IMR-90 (cell line): ENCODE measurements at regions not wholly inside any gene's neighbourhood (a gene's known extent, or its start where the extent isn't known, plus 50 kb on each side); places are given as distances from the start of the nearest gene placed in this dataset.

Experiments used
- ATAC-seq: fragments of 200-7000 bp; cut with Tn5 transposase; 2 replicates; pipeline ENCODE4 v1.9.1; 2020; ENCODE audit warnings: low read depth, mild to moderate bottlenecking, moderate library complexity
- BruUV-seq: library from RNA; stranded (reverse); fragments of 400-500 nt; replicated peaks from 2 replicates; lab custom pipeline; 2021; lab: Mats Ljungman, UMichigan
- CTCF ChIA-PET: fragments of 300-600 bp; formaldehyde crosslinking; extraction: SDS; loops from one replicate; lab custom pipeline; 2021; ENCODE audit warnings: antibody characterized with exemption; lab: Yijun Ruan, JAX
- POLR2A ChIA-PET: fragments of 300-600 bp; sonication (Branson Sonifier 250); formaldehyde crosslinking; loops from one replicate; lab custom pipeline; 2022; ENCODE audit warnings: antibody characterized with exemption; ENCODE audit not compliant: unreplicated experiment; lab: Charles Lee
- DNase-seq: peaks from one replicate; pipeline ENCODE4 v3.0.0; 2013
- H2AFZ ChIP-seq: replicated peaks from 2 replicates; pipeline ENCODE3; 2013; ENCODE audit warnings: low read length, mild to moderate bottlenecking; ENCODE audit not compliant: poor library complexity
- H2AK5ac ChIP-seq: 2 replicates; pipeline ENCODE4 v1.6.1; 2013; ENCODE audit warnings: low read depth, low read length, inconsistent platforms
- H2AK9ac ChIP-seq: replicated peaks from 2 replicates; pipeline ENCODE3; 2013; ENCODE audit warnings: mild to moderate bottlenecking, low read depth, low read length, moderate library complexity; ENCODE audit not compliant: poor library complexity
- H2BK120ac ChIP-seq: 2 replicates; pipeline ENCODE4 v1.6.1; 2013; ENCODE audit warnings: low read depth, low read length, inconsistent platforms
- H2BK15ac ChIP-seq: 3 replicates; pipeline ENCODE4 v1.6.1; 2013; ENCODE audit warnings: low read depth, low read length, inconsistent platforms
- H2BK20ac ChIP-seq: 2 replicates; pipeline ENCODE4 v1.6.1; 2013; ENCODE audit warnings: low read depth, mild to moderate bottlenecking, inconsistent platforms, low read length, moderate library complexity
- H2BK5ac ChIP-seq: 2 replicates; pipeline ENCODE4 v1.6.1; 2013; ENCODE audit warnings: mild to moderate bottlenecking, low read depth, low read length, inconsistent platforms; ENCODE audit not compliant: poor library complexity, severe bottlenecking
- H3K14ac ChIP-seq: replicated peaks from 2 replicates; pipeline ENCODE4 v1.6.1; 2013; ENCODE audit warnings: low read depth, low read length, inconsistent platforms
- H3K18ac ChIP-seq: 2 replicates; pipeline ENCODE4 v1.6.1; 2013; ENCODE audit warnings: low read depth, low read length, control low read depth
- H3K23ac ChIP-seq: 2 replicates; pipeline ENCODE4 v1.6.1; 2013; ENCODE audit warnings: low read depth, low read length, inconsistent platforms
- H3K27ac ChIP-seq: 2 replicates; pipeline ENCODE4 v1.5.1; 2013; ENCODE audit warnings: mild to moderate bottlenecking, control low read depth, low read length; ENCODE audit not compliant: insufficient read depth
- H3K27me3 ChIP-seq: 2 replicates; pipeline ENCODE4 v1.6.1; 2013; ENCODE audit warnings: low read length; ENCODE audit not compliant: control insufficient read depth, insufficient read depth
- H3K36me3 ChIP-seq: 2 replicates; pipeline ENCODE4 v1.6.1; 2013; ENCODE audit warnings: low read length, mixed read lengths; ENCODE audit not compliant: control insufficient read depth, insufficient read depth
- H3K4ac ChIP-seq: 2 replicates; pipeline ENCODE4 v1.6.1; 2013; ENCODE audit warnings: low read depth, low read length, inconsistent platforms
- H3K4me1 ChIP-seq: 2 replicates; pipeline ENCODE4 v1.6.1; 2013; ENCODE audit warnings: low read length, mixed read lengths; ENCODE audit not compliant: control insufficient read depth, insufficient read depth
- H3K4me2 ChIP-seq: 2 replicates; pipeline ENCODE4 v1.6.1; 2013; ENCODE audit warnings: low read depth, mild to moderate bottlenecking, control low read depth, low read length, moderate library complexity
- H3K4me3 ChIP-seq: 2 replicates; pipeline ENCODE4 v1.5.1; 2013; ENCODE audit warnings: low read depth, mild to moderate bottlenecking, control low read depth, low read length, moderate library complexity; ENCODE audit not compliant: insufficient read depth
- H3K56ac ChIP-seq: 2 replicates; pipeline ENCODE4 v1.6.1; 2013; ENCODE audit warnings: low read length, inconsistent platforms; ENCODE audit not compliant: insufficient read depth; ENCODE audit errors: extremely low read depth
- H3K79me1 ChIP-seq, 2 experiments: 2 replicates each; pipeline ENCODE4 v1.6.1; 2013; ENCODE audit warnings: low read length in 2 of 2, inconsistent platforms in 1 of 2, low read depth in 1 of 2
- H3K9ac ChIP-seq: 2 replicates; pipeline ENCODE4 v1.6.1; 2013; ENCODE audit warnings: low read depth, low read length, control low read depth
- H3K9me1 ChIP-seq: 2 replicates; pipeline ENCODE4 v1.6.1; 2013; ENCODE audit warnings: low read length, inconsistent platforms; ENCODE audit not compliant: insufficient read depth
- H3K9me3 ChIP-seq: 2 replicates; pipeline ENCODE4 v1.6.1; 2013; ENCODE audit warnings: low read length; ENCODE audit not compliant: control insufficient read depth, insufficient read depth
- H4K20me1 ChIP-seq: 2 replicates; pipeline ENCODE4 v1.6.1; 2013; ENCODE audit warnings: low read length, inconsistent platforms; ENCODE audit not compliant: insufficient read depth
- H4K5ac ChIP-seq: 2 replicates; pipeline ENCODE4 v1.6.1; 2013; ENCODE audit warnings: mild to moderate bottlenecking, low read depth, low read length, control low read depth
- H4K8ac ChIP-seq, 2 experiments: 2 replicates each; pipeline ENCODE4 v1.6.1; 2013; ENCODE audit warnings: low read depth in 2 of 2, low read length in 2 of 2, control low read depth in 1 of 2, inconsistent platforms in 1 of 2
- H4K91ac ChIP-seq: 2 replicates; pipeline ENCODE4 v1.6.1; 2013; ENCODE audit warnings: low read depth, low read length, inconsistent platforms; ENCODE audit not compliant: insufficient read depth
- CEBPB ChIP-seq: IDR thresholded peaks from 2 replicates; pipeline ENCODE4 v1.6.1; 2012; ENCODE audit warnings: low read depth, low read length, improper control_type of control experiment
- ELK1 ChIP-seq: fragments of 150-350 bp; IDR thresholded peaks from 2 replicates; pipeline ENCODE4 v1.6.1; 2016; ENCODE audit warnings: low read depth, mild to moderate bottlenecking, low read length, moderate library complexity, borderline replicate concordance
- WGBS, 2 experiments: methylation state at CpG; one replicate each; pipeline versions ENCODE4 v1.1.5 to v1.1.7; 2013; ENCODE audit warnings: missing lambda C conversion rate in 2 of 2; ENCODE audit not compliant: insufficient read length in 1 of 2; ENCODE audit errors: extremely low coverage in 2 of 2; 5-methylcytosine and 5-hydroxymethylcytosine counted together
- dilution Hi-C: fragments of 300-500 bp; cut with HindIII; formaldehyde crosslinking; loops from one replicate; pipeline ENCODE4 v1.14.3; 2018; ENCODE audit warnings: low sequenced_read_pairs; ENCODE audit not compliant: unreplicated experiment
- in situ Hi-C: fragments of 300-500 bp; cut with MboI; formaldehyde crosslinking; loops from 3 replicates; pipeline ENCODE4 v1.14.3; 2019; ENCODE audit warnings: low sequenced_read_pairs, inconsistent platforms, mixed read lengths
- intact Hi-C: fragments of 100-400 bp; cut with micrococcal nuclease; formaldehyde crosslinking; loops from 2 replicates; pipeline ENCODE4 v1.10.0; 2022

GRCh38 chr15:62486041-62486440 lies 321.0 kb upstream of the C2CD4B start:
- POLR2A ChIA-PET, result no interaction called here
- H4K91ac ChIP-seq, result no peak overlapping the region
- no peak overlapping the region for H4K5ac ChIP-seq
- ATAC-seq, result peak; percentile 33
- no CpG with 5 or more reads among the region's 1 CpG for WGBS, 2 experiments
- intact Hi-C loops (no loop called here), dilution Hi-C loops (no loop called here), in situ Hi-C loops (no loop called here)
- H4K8ac ChIP-seq, result no peak overlapping the region
- no peak overlapping the region for H2AK9ac ChIP-seq
- no peak overlapping the region for H3K27ac ChIP-seq
- no peaks in the 10 kb centered on the region for H3K27me3 ChIP-seq
- DNase-seq, result no peak
- no peak overlapping the region for H3K18ac ChIP-seq
- BruUV-seq, result no TSS peak
- H2BK5ac ChIP-seq, result no peak overlapping the region
- no peak overlapping the region for H3K14ac ChIP-seq
- H3K9me3 ChIP-seq, result no peaks in the 10 kb centered on the region
- H3K23ac ChIP-seq, result no peak overlapping the region
- H3K4ac ChIP-seq, result no peak overlapping the region
- H2BK15ac ChIP-seq, result no peak overlapping the region
- no peak overlapping the region for H3K4me3 ChIP-seq
- no peak overlapping the region for H2AK5ac ChIP-seq
- H3K4me2 ChIP-seq, result no peak overlapping the region
- H2BK120ac ChIP-seq, result no peak overlapping the region
- 0 out of 2 replicates have a peak, but pooled peaks have one; percentile 26 for TF ChIP-seq CEBPB
- no peak for TF ChIP-seq ELK1
- peaks cover 11% of the 10 kb centered on the region for H3K9me1 ChIP-seq
- H3K79me1 ChIP-seq, result peaks cover 6 to 10% of the 10 kb centered on the region in 2 experiments; a peak in 2 of 4 replicates
- CTCF ChIA-PET, result interaction anchor here (0.6 to 0.7 kb wide), 2 partner anchors 48 to 63 kb away, joined by 3 read pairs; no protein-coding TSS in a partner anchor
- peaks cover 17% of the 10 kb centered on the region for H3K4me1 ChIP-seq
- no peak overlapping the region for H2AFZ ChIP-seq
- no peak overlapping the region for H3K9ac ChIP-seq
- H3K36me3 ChIP-seq, result no peaks in the 10 kb centered on the region
- peaks cover 4% of the 10 kb centered on the region; the same call in 1 of the 2 replicates for H4K20me1 ChIP-seq
- no peak overlapping the region for H3K56ac ChIP-seq
- H2BK20ac ChIP-seq, result no peak overlapping the region
